ENCODE measurements at regions not wholly inside any gene's neighbourhood (a gene's known extent, or its start where the extent isn't known, plus 50 kb on each side); places are given as distances from the start of the nearest gene placed in this dataset.

GRCh38 chr14:53406519-53406918 lies 253.4 kb upstream of the DDHD1 start:
- no peak for TF ChIP-seq POLR2AphosphoS5 (IDR thresholded peaks at IDR 0.05)
- no peak for TF ChIP-seq CTCF (IDR thresholded peaks at IDR 0.05)
- TF ChIP-seq POLR2A (IDR thresholded peaks at IDR 0.05): no peak
- no peak for TF ChIP-seq EP300 (IDR thresholded peaks at IDR 0.05)
